Fibroblast of villous mesenchyme (primary cell): ENCODE measurements at regions not wholly inside any gene's neighbourhood (a gene's known extent, or its start where the extent isn't known, plus 50 kb on each side); places are given as distances from the start of the nearest gene placed in this dataset.

Experiments
- DNase-seq: peaks from one replicate; pipeline ENCODE4 v3.0.0-alpha.2; 2010; ENCODE audit warnings: low read depth
- H3K4me3 ChIP-seq: 2 replicates; pipeline ENCODE4 v1.5.1; 2011; ENCODE audit warnings: low read depth, mild to moderate bottlenecking, low read length
- TF ChIP-seq, protein P1 (sequence below): IDR thresholded peaks from 2 replicates; pipeline ENCODE4 v1.5.1; 2012; ENCODE audit warnings: low read depth, mild to moderate bottlenecking, low read length; ENCODE audit not compliant: insufficient read depth

- no peak for DNase-seq
- TF ChIP-seq, protein P1, sequence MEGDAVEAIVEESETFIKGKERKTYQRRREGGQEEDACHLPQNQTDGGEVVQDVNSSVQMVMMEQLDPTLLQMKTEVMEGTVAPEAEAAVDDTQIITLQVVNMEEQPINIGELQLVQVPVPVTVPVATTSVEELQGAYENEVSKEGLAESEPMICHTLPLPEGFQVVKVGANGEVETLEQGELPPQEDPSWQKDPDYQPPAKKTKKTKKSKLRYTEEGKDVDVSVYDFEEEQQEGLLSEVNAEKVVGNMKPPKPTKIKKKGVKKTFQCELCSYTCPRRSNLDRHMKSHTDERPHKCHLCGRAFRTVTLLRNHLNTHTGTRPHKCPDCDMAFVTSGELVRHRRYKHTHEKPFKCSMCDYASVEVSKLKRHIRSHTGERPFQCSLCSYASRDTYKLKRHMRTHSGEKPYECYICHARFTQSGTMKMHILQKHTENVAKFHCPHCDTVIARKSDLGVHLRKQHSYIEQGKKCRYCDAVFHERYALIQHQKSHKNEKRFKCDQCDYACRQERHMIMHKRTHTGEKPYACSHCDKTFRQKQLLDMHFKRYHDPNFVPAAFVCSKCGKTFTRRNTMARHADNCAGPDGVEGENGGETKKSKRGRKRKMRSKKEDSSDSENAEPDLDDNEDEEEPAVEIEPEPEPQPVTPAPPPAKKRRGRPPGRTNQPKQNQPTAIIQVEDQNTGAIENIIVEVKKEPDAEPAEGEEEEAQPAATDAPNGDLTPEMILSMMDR, result no peak
- no peak overlapping the region for H3K4me3 ChIP-seq
These were observed 77.1 kb upstream of the EPHA4 start for GRCh38 chr2:221649051-221649775.

- H3K4me3 ChIP-seq, result no peak overlapping the region
- no peak for DNase-seq
- TF ChIP-seq, protein P1, result no peak
These were observed 70.3 kb upstream of the EPHA4 start for GRCh38 chr2:221642447-221642846.

DNA sequence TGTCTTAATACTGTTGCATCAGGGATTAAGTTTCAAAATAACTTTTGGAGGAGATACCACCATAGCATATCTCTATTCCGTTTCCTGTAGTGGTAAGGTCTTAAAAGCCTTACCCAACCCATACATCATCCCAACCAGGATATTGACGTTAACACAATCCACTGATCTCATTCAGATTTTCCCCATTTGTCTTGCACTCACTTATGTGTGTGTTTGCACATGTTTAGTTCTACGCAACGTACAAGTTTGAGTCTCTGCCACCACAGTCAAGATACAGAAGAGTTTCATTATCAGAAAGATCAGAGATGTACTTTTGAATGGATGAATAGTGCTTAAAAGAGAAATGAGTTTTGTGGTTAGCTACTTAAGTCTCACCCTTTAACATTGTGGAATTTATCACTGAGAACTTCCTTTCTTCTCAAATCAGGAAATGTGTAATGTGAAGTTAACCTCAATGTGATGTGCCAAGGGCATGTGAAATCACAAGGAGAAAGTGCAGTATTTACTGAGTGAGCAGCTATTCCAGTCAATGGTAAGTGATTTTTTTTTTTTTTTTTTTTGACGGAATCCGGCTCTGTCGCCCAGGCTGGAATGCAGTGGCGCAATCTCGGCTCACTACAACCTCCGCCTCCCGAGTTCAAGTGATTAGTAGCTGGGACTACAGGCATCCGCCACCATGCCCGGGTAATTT is 69.2 kb upstream of the EPHA4 start:
- no peak overlapping the region for H3K4me3 ChIP-seq
- DNase-seq, result no peak
- TF ChIP-seq, protein P1, result no peak

GRCh38 chr2:221640686-221641085 is 68.6 kb upstream of the EPHA4 start:
- no peak overlapping the region for H3K4me3 ChIP-seq
- DNase-seq, result no peak
- TF ChIP-seq, protein P1, result no peak

- H3K4me3 ChIP-seq, result no peak overlapping the region
- TF ChIP-seq, protein P1, result no peak
- no peak for DNase-seq
These were observed 65.7 kb upstream of the EPHA4 start for GRCh38 chr2:221637851-221638250.

DNA sequence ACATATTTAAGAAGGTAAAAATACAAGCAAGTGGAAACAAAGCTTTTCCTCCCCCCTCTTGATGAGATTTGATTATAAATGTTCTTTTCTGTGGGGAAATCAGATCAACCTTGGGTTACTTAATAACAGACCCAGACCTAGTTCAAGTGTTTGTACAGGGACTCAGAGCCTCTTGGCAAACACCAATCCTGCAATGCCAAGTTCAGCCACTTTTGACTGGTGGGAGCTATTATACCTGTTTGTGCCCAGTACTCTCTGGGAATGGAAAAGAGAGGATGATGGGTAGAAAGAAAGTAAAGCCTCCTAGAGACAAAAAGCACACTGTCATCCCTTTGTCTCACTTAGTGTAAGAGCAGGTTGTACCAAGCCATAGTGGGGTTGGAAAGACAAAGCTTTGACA is 63.8 kb upstream of the EPHA4 start:
- no peak for DNase-seq
- TF ChIP-seq, protein P1, result no peak
- H3K4me3 ChIP-seq, result no peak overlapping the region
